Stomach (tissue), 4 donors: ENCODE measurements at regions not wholly inside any gene's neighbourhood (a gene's known extent, or its start where the extent isn't known, plus 50 kb on each side); places are given as distances from the start of the nearest gene placed in this dataset.

Experiments
- EP300 ChIP-seq: sonication (generic); formaldehyde crosslinking; IDR thresholded peaks from one replicate; pipeline ENCODE4 v1.6.1; 2017; ENCODE audit warnings: antibody characterized with exemption
- POLR2A ChIP-seq, 4 donors: fragments of 450-650 bp; IDR thresholded peaks; one replicate each; pipeline ENCODE4 v1.6.1; 2016; ENCODE audit warnings: antibody characterized with exemption in 4 of 4, control low read depth in 2 of 4, mild to moderate bottlenecking in 1 of 4, moderate library complexity in 1 of 4
- POLR2AphosphoS5 ChIP-seq, 3 donors: sonication (generic); formaldehyde crosslinking; IDR thresholded peaks; one replicate each; pipeline ENCODE4 v1.6.1; 2016; ENCODE audit warnings: antibody characterized with exemption in 3 of 3
- TF ChIP-seq, protein P1 (sequence below), 7 experiments: fragments of 450-650 bp in 4 of 7; fragments of 200-600 bp in 3 of 7; sonication (generic) in 3 of 7; IDR thresholded peaks; one replicate each; pipeline ENCODE4 v1.5.1; 2016 to 2019; ENCODE audit warnings: antibody characterized with exemption in 7 of 7, control low read depth in 2 of 7, mild to moderate bottlenecking in 1 of 7

- TF ChIP-seq, protein P1, sequence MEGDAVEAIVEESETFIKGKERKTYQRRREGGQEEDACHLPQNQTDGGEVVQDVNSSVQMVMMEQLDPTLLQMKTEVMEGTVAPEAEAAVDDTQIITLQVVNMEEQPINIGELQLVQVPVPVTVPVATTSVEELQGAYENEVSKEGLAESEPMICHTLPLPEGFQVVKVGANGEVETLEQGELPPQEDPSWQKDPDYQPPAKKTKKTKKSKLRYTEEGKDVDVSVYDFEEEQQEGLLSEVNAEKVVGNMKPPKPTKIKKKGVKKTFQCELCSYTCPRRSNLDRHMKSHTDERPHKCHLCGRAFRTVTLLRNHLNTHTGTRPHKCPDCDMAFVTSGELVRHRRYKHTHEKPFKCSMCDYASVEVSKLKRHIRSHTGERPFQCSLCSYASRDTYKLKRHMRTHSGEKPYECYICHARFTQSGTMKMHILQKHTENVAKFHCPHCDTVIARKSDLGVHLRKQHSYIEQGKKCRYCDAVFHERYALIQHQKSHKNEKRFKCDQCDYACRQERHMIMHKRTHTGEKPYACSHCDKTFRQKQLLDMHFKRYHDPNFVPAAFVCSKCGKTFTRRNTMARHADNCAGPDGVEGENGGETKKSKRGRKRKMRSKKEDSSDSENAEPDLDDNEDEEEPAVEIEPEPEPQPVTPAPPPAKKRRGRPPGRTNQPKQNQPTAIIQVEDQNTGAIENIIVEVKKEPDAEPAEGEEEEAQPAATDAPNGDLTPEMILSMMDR (IDR thresholded peaks at IDR 0.05), result no peak
- TF ChIP-seq POLR2A (IDR thresholded peaks at IDR 0.05) (no peak), POLR2AphosphoS5 (IDR thresholded peaks at IDR 0.05) (no peak), EP300 (no peak)
Measured at GRCh38 chrX:69305333-69306062, 140.2 kb upstream of the PJA1 start.
